MCF 10A (cell line): ENCODE measurements at regions not wholly inside any gene's neighbourhood (a gene's known extent, or its start where the extent isn't known, plus 50 kb on each side); places are given as distances from the start of the nearest gene placed in this dataset.
A peak's percentile ranks its signal among the peaks of the same experiment; 100 is the strongest.

Source experiments
- BruUV-seq: library from RNA; stranded (reverse); fragments of 400-500 nt; replicated peaks from 2 replicates; lab custom pipeline; 2021; lab: Mats Ljungman, UMichigan
- CTCF ChIA-PET: fragments of 300-600 bp; sonication (Branson Sonifier 250); formaldehyde crosslinking; extraction: SDS; loops from one replicate; lab custom pipeline; 2021; ENCODE audit warnings: antibody characterized with exemption, inconsistent platforms; lab: Yijun Ruan, JAX
- POLR2A ChIA-PET: fragments of 300-600, 350-650 bp; sonication (Branson Sonifier 250); formaldehyde crosslinking; extraction: SDS; loops from one replicate; lab custom pipeline; 2020; ENCODE audit warnings: antibody characterized with exemption, inconsistent platforms; lab: Yijun Ruan, JAX
- DNase-seq: peaks from one replicate; pipeline ENCODE4 v3.0.0-alpha.2; 2018; ENCODE audit not compliant: unreplicated experiment
- H3K27ac Mint-ChIP-seq: one replicate; pipeline ENCODE4 v1.8.0; 2022; ENCODE audit warnings: mild to moderate bottlenecking, low read depth, mixed read lengths; ENCODE audit not compliant: unreplicated experiment
- H3K27me3 Mint-ChIP-seq: one replicate; pipeline ENCODE4 v1.8.0; 2022; ENCODE audit warnings: mixed read lengths; ENCODE audit not compliant: insufficient read depth, unreplicated experiment
- H3K36me3 Mint-ChIP-seq: one replicate; pipeline ENCODE4 v1.8.0; 2022; ENCODE audit warnings: mild to moderate bottlenecking, moderate library complexity, mixed read lengths; ENCODE audit not compliant: insufficient read depth, unreplicated experiment
- H3K4me1 Mint-ChIP-seq: one replicate; pipeline ENCODE4 v1.8.0; 2022; ENCODE audit warnings: mixed read lengths; ENCODE audit not compliant: insufficient read depth, unreplicated experiment
- H3K4me3 Mint-ChIP-seq: one replicate; pipeline ENCODE4 v1.8.0; 2022; ENCODE audit warnings: mild to moderate bottlenecking, moderate library complexity, mixed read lengths; ENCODE audit not compliant: unreplicated experiment
- H3K9me3 Mint-ChIP-seq: one replicate; pipeline ENCODE4 v1.8.0; 2022; ENCODE audit warnings: mixed read lengths; ENCODE audit not compliant: unreplicated experiment
- intact Hi-C: fragments of 100-400 bp; cut with micrococcal nuclease; formaldehyde crosslinking; loops from 2 replicates; pipeline ENCODE4 v1.14.1; 2022
- TF ChIP-seq, protein P1 (sequence below): fragments of 200-600 bp; IDR thresholded peaks from one replicate; pipeline ENCODE4 v1.8.0; 2022; ENCODE audit warnings: antibody characterized with exemption, mild to moderate bottlenecking; ENCODE audit not compliant: unreplicated experiment

DNA sequence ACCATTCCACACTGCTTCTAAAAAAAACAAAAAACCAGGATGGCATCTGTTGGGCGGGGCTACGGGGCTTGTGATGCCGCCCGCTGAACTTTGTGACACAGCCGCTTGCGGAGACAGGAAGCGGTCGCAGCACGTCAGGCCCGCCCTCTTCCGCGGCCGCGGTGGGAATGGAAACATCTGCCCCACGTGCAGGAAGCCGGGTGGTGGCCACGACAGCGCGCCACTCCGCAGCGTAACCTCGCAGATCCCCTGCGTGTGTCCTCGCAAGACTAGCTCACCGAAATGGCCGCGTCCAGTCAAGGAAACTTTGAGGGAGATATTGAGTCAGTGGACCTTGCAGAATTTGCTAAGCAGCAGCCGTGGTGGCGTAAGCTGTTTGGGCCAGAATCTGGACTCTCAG, 168.5 kb downstream of the SUCLG1 start:
- no TSS peak for BruUV-seq
- CTCF ChIA-PET, result interaction anchor here (0.7 kb wide), 1 partner anchor 9 kb away, joined by 3 read pairs; no protein-coding TSS in a partner anchor
- peaks cover 5% of the 10 kb centered on the region for H3K4me1 Mint-ChIP-seq
- intact Hi-C loops, result no loop called here
- H3K36me3 Mint-ChIP-seq, result no peaks in the 10 kb centered on the region
- H3K27me3 Mint-ChIP-seq, result no peaks in the 10 kb centered on the region
- TF ChIP-seq, protein P1, sequence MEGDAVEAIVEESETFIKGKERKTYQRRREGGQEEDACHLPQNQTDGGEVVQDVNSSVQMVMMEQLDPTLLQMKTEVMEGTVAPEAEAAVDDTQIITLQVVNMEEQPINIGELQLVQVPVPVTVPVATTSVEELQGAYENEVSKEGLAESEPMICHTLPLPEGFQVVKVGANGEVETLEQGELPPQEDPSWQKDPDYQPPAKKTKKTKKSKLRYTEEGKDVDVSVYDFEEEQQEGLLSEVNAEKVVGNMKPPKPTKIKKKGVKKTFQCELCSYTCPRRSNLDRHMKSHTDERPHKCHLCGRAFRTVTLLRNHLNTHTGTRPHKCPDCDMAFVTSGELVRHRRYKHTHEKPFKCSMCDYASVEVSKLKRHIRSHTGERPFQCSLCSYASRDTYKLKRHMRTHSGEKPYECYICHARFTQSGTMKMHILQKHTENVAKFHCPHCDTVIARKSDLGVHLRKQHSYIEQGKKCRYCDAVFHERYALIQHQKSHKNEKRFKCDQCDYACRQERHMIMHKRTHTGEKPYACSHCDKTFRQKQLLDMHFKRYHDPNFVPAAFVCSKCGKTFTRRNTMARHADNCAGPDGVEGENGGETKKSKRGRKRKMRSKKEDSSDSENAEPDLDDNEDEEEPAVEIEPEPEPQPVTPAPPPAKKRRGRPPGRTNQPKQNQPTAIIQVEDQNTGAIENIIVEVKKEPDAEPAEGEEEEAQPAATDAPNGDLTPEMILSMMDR, result no peak
- DNase-seq, result no peak
- no peak overlapping the region for H3K27ac Mint-ChIP-seq
- H3K9me3 Mint-ChIP-seq, result no peaks in the 10 kb centered on the region
- H3K4me3 Mint-ChIP-seq, result no peak overlapping the region
- POLR2A ChIA-PET, result no interaction called here

DNA sequence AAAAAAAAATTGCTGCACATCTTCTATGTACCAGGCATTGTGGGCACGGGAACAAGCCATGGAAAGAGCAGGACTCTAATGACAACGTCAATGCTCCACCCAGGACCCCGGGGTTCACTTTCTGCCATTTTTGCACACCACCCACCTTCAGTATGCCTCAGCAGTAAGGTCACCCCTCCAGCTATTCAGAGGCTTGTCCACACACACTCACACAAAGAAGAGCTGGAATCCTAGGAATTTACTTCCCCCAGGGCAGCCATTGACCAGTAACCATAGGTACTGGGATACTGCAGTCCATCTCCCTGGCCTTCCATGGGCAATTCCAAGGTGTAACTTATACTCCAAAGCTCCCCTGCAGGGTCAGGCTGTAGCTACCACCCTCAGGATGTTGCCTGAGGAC, 170.8 kb downstream of the SUCLG1 start:
- CTCF ChIA-PET, result interaction anchor here (0.6 to 0.7 kb wide), 2 partner anchors 17 to 169 kb away, joined by 3 to 7 read pairs; no protein-coding TSS in a partner anchor
- TF ChIP-seq, protein P1, result no peak
- Mint-ChIP-seq H3K27ac (no peak overlapping the region), H3K27me3 (no peaks in the 10 kb centered on the region), H3K36me3 (no peaks in the 10 kb centered on the region), H3K4me3 (no peak overlapping the region), H3K4me1 (no peaks in the 10 kb centered on the region), H3K9me3 (no peaks in the 10 kb centered on the region)
- intact Hi-C loops, result no loop called here
- no TSS peak for BruUV-seq
- no peak for DNase-seq
- POLR2A ChIA-PET, result no interaction called here

DNA sequence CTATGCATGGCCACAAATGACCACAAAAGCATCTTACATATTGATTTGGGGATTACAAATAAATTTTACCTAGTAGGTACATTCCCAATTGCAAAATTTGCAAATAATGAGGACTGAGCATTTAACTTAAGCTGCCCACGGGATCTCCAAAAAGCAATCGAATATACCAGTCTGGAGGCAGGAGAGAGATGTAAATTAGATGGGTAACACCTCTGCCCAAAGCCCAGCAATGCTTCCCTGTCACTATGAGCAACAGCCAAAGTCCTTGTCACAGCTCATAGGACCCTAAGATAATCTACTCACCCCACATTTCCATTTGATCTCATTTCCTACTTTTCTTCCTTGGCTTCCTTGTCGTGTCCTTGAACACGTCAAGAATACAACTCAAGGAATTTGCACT, 172.2 kb downstream of the SUCLG1 start:
- intact Hi-C loops, result no loop called here
- no peak overlapping the region for H3K27ac Mint-ChIP-seq
- no peaks in the 10 kb centered on the region for H3K4me1 Mint-ChIP-seq
- no peaks in the 10 kb centered on the region for H3K27me3 Mint-ChIP-seq
- TF ChIP-seq, protein P1, result no peak
- DNase-seq, result no peak
- no TSS peak for BruUV-seq
- POLR2A ChIA-PET, result no interaction called here
- H3K36me3 Mint-ChIP-seq, result no peaks in the 10 kb centered on the region
- H3K4me3 Mint-ChIP-seq, result no peak overlapping the region
- CTCF ChIA-PET, result interaction anchor here (0.6 to 2.0 kb wide), 4 partner anchors 28 to 264 kb away, joined by 3 to 9 read pairs (median 4); no protein-coding TSS in a partner anchor
- H3K9me3 Mint-ChIP-seq, result no peaks in the 10 kb centered on the region

DNA sequence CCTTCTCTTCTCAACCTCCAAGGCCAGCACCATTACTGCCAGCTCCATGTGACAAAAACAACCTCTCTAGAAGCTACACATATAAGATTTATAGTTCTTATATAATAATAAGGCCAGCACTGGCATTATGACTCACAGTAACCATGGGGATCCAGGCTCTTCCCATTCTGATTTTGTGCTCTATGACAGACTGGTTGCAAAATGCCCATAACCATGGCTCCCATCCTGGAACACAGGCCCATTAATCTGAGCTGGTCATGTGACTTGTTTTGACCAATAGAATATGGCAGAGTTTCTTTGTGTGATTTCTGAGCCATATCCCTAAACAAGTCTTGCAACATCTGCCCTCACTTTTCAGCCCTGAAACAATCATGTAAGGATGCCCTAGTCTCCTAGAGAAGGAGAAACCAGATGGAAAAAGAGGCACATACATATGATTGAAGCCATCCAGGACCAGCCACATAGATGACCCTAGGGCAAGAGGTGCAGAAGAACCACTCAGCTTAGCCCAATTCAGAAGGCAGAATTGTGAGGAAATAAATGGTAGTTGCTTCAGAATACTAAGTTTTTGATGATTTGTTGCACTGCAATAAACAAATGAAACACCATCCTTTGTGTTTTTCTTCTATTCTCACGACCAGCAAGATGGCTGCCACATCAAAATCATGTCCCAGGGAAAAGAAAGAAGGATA, 173.9 kb downstream of the SUCLG1 start:
- Mint-ChIP-seq H3K27me3 (no peaks in the 10 kb centered on the region), H3K27ac (no peak overlapping the region), H3K36me3 (no peaks in the 10 kb centered on the region), H3K9me3 (no peaks in the 10 kb centered on the region), H3K4me3 (no peak overlapping the region), H3K4me1 (no peaks in the 10 kb centered on the region)
- no TSS peak for BruUV-seq
- ChIA-PET CTCF (interaction anchor here (0.6 to 2.1 kb wide), 4 partner anchors 12 to 259 kb away, joined by 3 to 9 read pairs (median 6); no protein-coding TSS in a partner anchor), POLR2A (no interaction called here)
- intact Hi-C loops, result no loop called here
- TF ChIP-seq, protein P1, result no peak
- DNase-seq, result peak; percentile 63
